Fibroblast of lung (primary cell): ENCODE measurements at regions not wholly inside any gene's neighbourhood (a gene's known extent, or its start where the extent isn't known, plus 50 kb on each side); places are given as distances from the start of the nearest gene placed in this dataset.

ENCODE experiments used
- DNase-seq, 2 donors: peaks; one replicate each; pipeline versions ENCODE4 v3.0.0 to v3.0.0-alpha.2; 2010; ENCODE audit warnings: low read depth in 2 of 2
- H2AFZ ChIP-seq: 2 replicates; pipeline ENCODE4 v1.5.1; 2012; ENCODE audit warnings: low read length, control low read depth, inconsistent platforms
- H3K27ac ChIP-seq: 2 replicates; pipeline ENCODE4 v1.5.1; 2011; ENCODE audit warnings: low read length, control low read depth; ENCODE audit not compliant: insufficient read depth
- H3K27me3 ChIP-seq: 2 replicates; pipeline ENCODE4 v1.5.1; 2011; ENCODE audit warnings: mild to moderate bottlenecking, low read length; ENCODE audit not compliant: control insufficient read depth, insufficient read depth
- H3K36me3 ChIP-seq: 2 replicates; pipeline ENCODE4 v1.5.1; 2011; ENCODE audit warnings: low read length; ENCODE audit not compliant: control insufficient read depth, insufficient read depth
- H3K4me1 ChIP-seq: 2 replicates; pipeline ENCODE4 v1.5.1; 2011; ENCODE audit warnings: low read length; ENCODE audit not compliant: control insufficient read depth, insufficient read depth; ENCODE audit errors: extremely low read depth
- H3K4me2 ChIP-seq: 2 replicates; pipeline ENCODE4 v1.5.1; 2011; ENCODE audit warnings: low read length, control low read depth; ENCODE audit not compliant: insufficient read depth; ENCODE audit errors: extremely low read depth
- H3K4me3 ChIP-seq, 4 experiments: fragments of 200-600 bp in 1 of 4; sonication (generic) in 1 of 4; replicated peaks in 1 of 4; 2 replicates each; pipeline ENCODE4 v1.5.1; 2011 to 2016; ENCODE audit warnings: low read length in 4 of 4, low read depth in 3 of 4, mild to moderate bottlenecking in 3 of 4, control low read depth in 2 of 4, inconsistent platforms in 1 of 4, mixed read lengths in 1 of 4; ENCODE audit not compliant: insufficient read depth in 1 of 4; ENCODE audit errors: control extremely low read depth in 1 of 4
- H3K79me2 ChIP-seq: 2 replicates; pipeline ENCODE4 v1.5.1; 2012; ENCODE audit warnings: mild to moderate bottlenecking, low read length, inconsistent platforms; ENCODE audit not compliant: control insufficient read depth, insufficient read depth
- H3K9ac ChIP-seq: 2 replicates; pipeline ENCODE4 v1.5.1; 2011; ENCODE audit warnings: mild to moderate bottlenecking, low read length, control low read depth; ENCODE audit not compliant: insufficient read depth
- H3K9me3 ChIP-seq: 2 replicates; pipeline ENCODE4 v1.5.1; 2012; ENCODE audit warnings: low read depth, low read length; ENCODE audit not compliant: control insufficient read depth, insufficient read depth
- H4K20me1 ChIP-seq: 2 replicates; pipeline ENCODE4 v1.5.1; 2011; ENCODE audit warnings: low read length; ENCODE audit not compliant: control insufficient read depth, insufficient read depth; ENCODE audit errors: extremely low read depth
- CTCF ChIP-seq, 2 donors: IDR thresholded peaks in 1 of 2; conservative IDR thresholded peaks in 1 of 2; 1 replicate in 1 of 2; 2 replicates in 1 of 2; pipeline ENCODE4 v1.5.1; 2011 to 2012; ENCODE audit warnings: low read length in 2 of 2, control low read depth in 1 of 2, inconsistent platforms in 1 of 2, low read depth in 1 of 2, mild to moderate bottlenecking in 1 of 2
- EZH2 ChIP-seq: IDR thresholded peaks from 2 replicates; pipeline ENCODE4 v1.5.1; 2012; ENCODE audit warnings: low read length, control low read depth, mild to moderate bottlenecking; ENCODE audit errors: missing control alignments

- no peaks in the 10 kb centered on the region for H3K36me3 ChIP-seq
- no peak overlapping the region for H2AFZ ChIP-seq
- no peak for TF ChIP-seq CTCF (conservative IDR thresholded peaks at IDR 0.05 in 1 of 2, IDR thresholded peaks at IDR 0.05 in 1 of 2; ENCODE audit: low read depth in 1 of 2, low read length in 2 of 2)
- no peak for TF ChIP-seq EZH2
- no peaks in the 10 kb centered on the region for H4K20me1 ChIP-seq
- H3K27ac ChIP-seq = peak overlapping the region; percentile 37
- H3K4me1 ChIP-seq = no peaks in the 10 kb centered on the region
- no peaks in the 10 kb centered on the region for H3K9me3 ChIP-seq
- no peak overlapping the region for H3K4me3 ChIP-seq
- H3K27me3 ChIP-seq = peaks cover 7% of the 10 kb centered on the region
- no peak overlapping the region for H3K4me2 ChIP-seq
- DNase-seq = peak; percentile 66 to 84
- no peak overlapping the region for H3K9ac ChIP-seq
- H3K79me2 ChIP-seq = no peaks in the 10 kb centered on the region
These were observed 54.5 kb upstream of the DAPL1 start for GRCh38 chr2:158740621-158741020.

- Histone ChIP-seq H3K9me3 (no peaks in the 10 kb centered on the region), H3K9ac (no peak overlapping the region), H3K27ac (no peak overlapping the region), H3K4me1 (no peaks in the 10 kb centered on the region), H2AFZ (no peak overlapping the region), H3K4me3 (no peak overlapping the region), H3K27me3 (peaks cover 3% of the 10 kb centered on the region), H4K20me1 (no peaks in the 10 kb centered on the region), H3K4me2 (no peak overlapping the region), H3K36me3 (no peaks in the 10 kb centered on the region), H3K79me2 (no peaks in the 10 kb centered on the region)
- no peak for DNase-seq
- TF ChIP-seq CTCF (conservative IDR thresholded peaks at IDR 0.05 in 1 of 2, IDR thresholded peaks at IDR 0.05 in 1 of 2; ENCODE audit: low read depth in 1 of 2, low read length in 2 of 2) (no peak), EZH2 (no peak)
These were observed 53.5 kb upstream of the DAPL1 start for GRCh38 chr2:158741625-158742024.

GRCh38 chr2:158742536-158742935, 52.6 kb upstream of the DAPL1 start:
- no peaks in the 10 kb centered on the region for H3K4me1 ChIP-seq
- no peak overlapping the region for H3K27ac ChIP-seq
- H3K4me3 ChIP-seq = no peak overlapping the region
- no peak overlapping the region for H2AFZ ChIP-seq
- H3K9ac ChIP-seq = no peak overlapping the region
- no peaks in the 10 kb centered on the region for H3K27me3 ChIP-seq
- H3K9me3 ChIP-seq = no peaks in the 10 kb centered on the region
- TF ChIP-seq EZH2 = no peak
- no peak for TF ChIP-seq CTCF (conservative IDR thresholded peaks at IDR 0.05 in 1 of 2, IDR thresholded peaks at IDR 0.05 in 1 of 2; ENCODE audit: low read depth in 1 of 2, low read length in 2 of 2)
- no peak overlapping the region for H3K4me2 ChIP-seq
- no peaks in the 10 kb centered on the region for H3K36me3 ChIP-seq
- H4K20me1 ChIP-seq = no peaks in the 10 kb centered on the region
- no peak for DNase-seq
- H3K79me2 ChIP-seq = no peaks in the 10 kb centered on the region
